NCI-H226 (cell line): ENCODE measurements at regions not wholly inside any gene's neighbourhood (a gene's known extent, or its start where the extent isn't known, plus 50 kb on each side); places are given as distances from the start of the nearest gene placed in this dataset.

ENCODE experiments used
- DNase-seq: peaks from one replicate; pipeline ENCODE4 v3.0.0-alpha.2; 2015

DNA sequence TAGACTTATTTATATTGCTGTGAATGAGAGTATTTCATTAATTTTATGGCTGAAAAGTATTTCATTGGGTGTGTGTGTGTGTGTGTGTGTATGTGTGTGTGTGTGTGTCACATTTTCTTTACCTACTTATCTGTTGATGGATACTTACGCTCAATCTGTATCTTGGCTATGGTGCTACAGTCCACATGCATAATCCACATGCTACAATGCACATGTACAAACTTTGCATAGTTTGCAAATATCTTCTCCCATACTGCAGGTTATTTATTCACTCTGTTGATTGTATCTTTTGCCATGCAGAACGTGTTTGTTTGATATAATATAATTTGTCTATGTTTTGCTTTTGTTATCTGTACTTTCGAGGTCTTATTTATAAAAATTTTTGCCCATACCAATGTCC lies 167.8 kb downstream of the RAB28 start:
- DNase-seq, result no peak

DNA sequence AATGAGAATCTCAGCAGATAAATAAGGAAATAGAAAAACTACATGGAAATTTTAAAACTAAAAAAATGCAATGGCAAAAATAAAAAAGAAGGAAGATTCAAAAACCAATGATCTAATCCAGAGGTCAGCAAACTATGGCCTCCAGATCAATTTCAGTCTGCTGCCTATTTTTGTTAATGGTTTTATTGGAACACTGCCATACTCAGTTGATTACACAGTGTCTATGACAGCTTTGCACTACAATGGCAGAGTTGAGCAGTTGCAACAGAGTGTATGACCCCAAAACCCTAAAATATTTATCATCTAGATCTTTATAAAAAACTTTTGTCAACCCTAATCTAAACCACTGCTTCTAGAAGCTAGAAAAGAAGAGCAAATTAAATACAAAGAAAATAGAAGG lies 170.3 kb downstream of the RAB28 start:
- no peak for DNase-seq

DNA sequence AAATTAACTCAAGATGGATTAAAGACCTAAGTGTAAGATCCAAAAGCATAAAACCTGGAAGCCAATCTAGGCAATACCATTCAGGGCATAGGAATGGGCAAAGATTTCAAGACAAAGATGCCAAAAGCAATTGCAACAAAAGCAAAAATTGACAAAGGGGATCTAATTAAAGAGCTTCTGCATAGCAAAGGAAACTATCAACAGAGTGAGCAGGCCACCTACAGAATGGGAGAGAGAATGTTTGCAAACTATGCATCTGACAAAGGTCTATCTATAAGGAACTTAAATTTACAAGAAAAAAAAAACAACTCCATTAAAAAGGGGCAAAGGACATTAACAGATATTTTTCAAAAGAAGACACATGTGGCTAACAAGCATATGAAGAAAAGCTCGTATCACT lies 171.9 kb downstream of the RAB28 start:
- DNase-seq, result no peak

DNA sequence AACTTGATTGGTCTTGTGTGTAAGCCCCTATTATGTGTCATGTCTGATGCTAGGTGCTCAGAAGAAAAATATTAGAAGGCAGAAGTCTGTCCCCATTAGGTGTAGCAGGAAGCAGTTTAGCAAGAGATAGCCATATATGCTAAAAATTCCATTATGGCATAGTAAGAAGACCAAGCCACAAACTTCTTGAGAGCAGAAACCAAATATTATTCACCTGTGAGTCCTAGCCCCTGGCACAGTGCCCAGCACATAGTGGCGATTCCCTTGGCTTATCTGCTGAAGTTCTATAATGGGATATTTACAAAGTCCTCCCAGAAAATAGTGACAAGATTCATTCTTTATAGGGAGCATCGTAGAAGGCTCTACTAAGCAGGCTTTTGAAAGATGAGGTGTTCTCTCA lies 174.4 kb downstream of the RAB28 start:
- no peak for DNase-seq

DNA sequence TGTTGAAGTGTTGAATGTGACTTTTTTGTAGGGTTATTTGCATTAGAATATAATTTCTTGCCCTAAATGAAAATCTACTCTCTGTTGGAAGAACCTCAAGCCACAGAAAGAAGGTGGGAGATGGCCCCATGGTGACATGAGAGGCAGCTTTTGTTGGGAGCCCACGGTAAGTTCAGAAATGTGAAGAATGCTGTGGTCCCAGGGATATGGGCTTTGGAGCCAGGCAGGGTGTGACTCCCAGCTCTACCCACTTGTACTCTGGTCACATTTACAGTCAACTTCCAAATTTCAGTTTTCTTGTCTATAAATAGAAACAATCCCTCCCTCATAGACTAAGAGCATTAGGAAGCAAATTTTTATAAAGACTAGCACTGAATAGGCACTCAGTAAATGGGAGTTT lies 177.8 kb downstream of the RAB28 start:
- no peak for DNase-seq

DNA sequence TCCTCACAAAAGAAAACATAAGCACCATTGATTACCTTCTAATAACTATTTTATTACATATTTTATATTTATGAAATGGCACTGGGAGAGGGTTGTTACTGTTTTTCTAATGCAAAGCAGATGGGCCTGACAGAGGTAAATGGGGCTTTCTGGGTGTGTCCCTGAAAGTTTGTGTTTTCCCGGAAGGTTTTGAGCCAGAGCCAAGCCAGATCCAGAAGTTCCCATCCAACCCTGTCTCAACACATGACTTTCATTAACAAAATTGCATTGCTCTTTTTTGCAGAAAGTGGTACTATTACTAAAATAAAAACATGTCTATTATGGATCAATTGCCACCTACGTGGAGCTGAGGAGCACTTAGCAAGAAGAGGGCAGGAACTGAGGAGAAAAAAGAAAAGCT lies 181.3 kb downstream of the RAB28 start:
- no peak for DNase-seq

DNA sequence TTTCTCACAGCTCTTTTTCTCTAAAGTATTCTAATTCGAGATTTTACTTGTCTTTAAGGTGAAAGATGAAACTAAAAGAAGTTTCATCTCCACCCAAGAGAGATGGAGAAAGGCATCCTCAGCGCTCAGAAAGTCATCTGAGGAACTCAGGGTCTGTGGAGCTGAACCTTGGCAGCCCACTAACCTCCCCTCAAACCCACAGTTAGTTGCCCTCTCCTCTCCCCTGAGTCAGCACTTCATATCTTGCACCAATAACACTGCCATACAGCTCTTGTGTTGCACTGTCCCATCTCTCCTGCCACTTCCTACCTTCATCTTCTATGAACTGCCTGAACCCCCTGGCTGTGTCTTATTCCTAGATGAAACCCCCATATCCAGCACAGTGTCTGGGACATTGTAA lies 184.8 kb downstream of the RAB28 start:
- DNase-seq, result no peak

DNA sequence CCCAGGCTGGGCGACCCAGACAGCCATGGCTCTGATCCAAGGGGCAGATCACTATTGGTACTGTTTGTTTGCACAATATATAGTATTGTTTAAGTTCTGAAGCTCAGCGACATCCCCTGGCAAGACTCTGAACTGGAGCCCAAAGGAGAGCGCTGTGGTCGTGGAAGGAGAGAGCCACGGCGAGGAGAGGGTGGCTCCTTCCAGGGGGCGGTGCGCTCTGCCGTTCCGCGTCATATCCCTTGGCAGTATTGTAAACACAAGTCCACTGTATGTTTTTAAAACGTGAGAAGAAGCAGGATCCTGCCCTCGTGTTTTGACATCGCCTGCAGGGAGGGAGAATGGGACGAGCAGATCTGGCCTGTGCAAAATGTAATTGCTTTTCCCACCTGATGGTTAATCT lies 185.5 kb downstream of the RAB28 start:
- no peak for DNase-seq

DNA sequence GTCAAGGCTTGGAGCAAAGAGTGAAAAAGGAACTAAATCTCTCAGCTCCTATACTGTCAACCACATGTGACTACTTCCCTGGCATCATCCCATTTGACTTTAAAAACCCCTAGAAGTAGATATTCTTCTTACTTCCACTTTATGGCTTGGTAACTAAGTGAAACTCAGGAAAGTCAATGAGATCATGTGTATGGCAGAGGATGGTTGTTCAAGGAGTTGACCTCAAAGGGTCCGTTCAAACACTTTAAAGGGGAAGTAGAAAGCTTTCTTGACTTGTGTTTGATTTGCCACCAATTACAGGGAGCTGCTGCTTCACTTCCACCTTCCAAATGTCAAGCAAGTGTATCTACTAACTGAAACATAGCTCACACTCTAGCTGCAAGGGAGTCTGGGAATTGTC lies 187.2 kb downstream of the RAB28 start:
- DNase-seq, result no peak

DNA sequence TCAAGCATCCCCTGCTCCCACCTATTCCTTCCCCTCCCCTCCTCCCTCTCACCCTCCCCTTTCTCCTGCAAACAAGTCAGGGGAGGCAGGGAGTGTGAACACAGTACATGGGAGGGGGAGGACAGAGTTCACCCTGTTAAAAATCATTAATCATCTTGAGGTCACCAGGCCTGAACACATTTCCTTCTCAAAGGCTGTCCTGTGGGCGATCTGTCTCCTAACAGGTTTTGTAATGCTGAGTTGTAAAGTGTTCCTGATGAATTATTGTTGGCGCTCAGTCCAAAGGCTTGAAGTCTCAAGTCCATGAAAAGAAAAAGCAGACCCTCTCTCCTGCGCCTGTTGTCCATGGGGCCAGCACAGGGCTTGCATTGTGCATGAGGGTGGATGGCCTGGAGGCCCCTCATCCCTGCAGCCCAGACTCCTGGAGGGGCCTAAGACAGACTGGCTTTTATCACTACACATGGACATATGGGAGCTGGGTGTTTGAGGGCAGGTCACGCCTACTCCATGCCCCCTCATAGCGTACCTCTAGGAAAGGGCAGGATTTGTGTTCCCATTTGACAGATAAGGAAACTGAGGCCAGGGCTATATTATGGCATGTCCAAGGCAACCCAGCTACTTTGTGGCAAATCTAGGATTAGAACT lies 189.1 kb downstream of the RAB28 start:
- no peak for DNase-seq

DNA sequence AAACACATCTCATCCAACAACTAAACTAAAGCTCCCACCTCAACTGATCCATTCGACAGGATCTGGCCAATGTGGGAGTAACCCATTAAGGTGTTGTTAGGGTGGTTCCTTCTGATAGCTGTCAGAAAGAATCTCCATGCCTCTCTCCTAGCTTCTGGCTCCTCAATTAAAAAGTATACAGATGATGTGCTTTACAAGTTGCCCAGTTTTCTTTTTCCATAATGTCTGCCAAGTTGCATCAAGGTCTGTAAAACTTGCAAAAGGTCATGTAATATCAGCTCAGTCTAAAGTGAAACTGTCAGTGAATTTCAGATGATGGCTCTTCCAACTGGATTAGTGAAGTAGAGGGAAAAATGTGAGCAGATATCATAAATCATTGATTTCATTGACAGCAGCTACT lies 191.8 kb downstream of the RAB28 start:
- no peak for DNase-seq

DNA sequence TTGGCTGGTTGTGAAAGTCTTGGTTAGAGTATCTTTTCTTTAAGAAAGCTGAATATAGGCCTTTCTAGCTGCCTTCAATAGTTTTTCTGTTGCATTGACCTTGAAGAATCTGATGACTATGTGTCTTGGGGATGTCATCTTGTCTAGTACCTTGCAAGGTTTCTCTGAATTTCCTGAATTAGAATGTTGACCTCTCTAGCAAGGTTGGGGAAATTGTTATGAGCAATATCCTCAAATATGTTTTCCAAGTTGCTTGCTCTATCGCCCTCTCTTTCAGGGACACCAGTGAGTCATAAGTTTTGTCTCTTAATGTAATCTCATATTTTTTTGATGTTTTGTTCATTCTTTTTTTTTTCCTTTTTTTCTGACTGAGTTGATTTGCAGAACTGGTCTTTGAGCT lies 194.7 kb downstream of the RAB28 start:
- DNase-seq, result peak; percentile 41

DNA sequence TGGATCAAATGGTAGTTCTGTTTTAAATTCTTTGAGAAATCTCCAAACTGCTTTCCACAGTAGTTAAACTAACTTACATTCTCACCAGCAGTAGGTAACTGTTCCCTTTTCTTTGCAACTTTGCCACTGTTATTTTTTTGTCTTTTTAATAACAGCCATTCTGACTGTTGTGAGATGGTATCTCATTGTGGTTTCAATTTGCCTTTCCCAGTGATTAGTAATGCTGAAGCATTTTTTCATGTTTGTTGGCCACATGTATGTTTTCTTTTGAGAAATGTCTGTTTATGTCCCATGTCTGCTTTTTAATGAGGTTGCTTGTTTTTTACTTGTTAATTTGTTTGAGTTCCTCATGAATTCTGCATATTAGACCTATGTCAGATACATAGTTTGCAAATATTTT lies 198.8 kb downstream of the RAB28 start:
- DNase-seq, result no peak

DNA sequence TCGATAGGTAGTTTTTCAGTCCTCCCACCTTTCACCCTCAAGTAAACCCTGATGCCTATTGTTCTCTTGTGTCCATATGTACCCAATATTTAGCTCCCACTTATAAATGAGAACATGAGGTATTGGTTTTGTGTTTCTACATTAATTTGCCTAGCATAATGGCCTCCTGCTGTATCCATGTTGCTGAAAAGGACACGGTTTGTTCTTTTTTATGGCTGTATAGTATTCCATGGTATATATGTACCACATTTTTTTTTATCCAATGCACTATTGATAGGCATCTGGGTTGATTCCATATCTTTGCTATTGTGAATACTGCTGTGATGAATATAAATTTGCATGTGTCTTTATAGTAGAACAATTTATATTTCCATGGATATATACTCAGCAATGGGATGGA lies 199.2 kb downstream of the RAB28 start:
- no peak for DNase-seq

DNA sequence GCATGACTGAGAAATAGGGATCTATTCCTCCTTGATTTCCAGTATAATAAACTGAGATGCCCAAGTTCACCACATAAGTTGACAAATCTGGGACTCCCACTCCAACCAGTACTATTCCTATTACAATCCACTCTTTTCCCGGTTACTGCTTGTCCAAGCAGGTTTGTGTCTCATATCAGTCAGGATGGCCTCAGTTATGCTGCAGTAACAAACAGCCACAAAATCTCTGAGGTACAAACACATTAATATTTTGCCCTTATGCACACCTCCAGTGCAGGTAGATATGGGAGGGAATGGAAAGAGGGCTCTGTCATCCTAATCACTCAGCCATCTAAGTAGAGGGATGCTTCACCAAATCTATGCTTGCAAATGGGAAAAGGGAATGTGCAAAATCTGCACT lies 207.8 kb downstream of the RAB28 start:
- DNase-seq, result no peak

DNA sequence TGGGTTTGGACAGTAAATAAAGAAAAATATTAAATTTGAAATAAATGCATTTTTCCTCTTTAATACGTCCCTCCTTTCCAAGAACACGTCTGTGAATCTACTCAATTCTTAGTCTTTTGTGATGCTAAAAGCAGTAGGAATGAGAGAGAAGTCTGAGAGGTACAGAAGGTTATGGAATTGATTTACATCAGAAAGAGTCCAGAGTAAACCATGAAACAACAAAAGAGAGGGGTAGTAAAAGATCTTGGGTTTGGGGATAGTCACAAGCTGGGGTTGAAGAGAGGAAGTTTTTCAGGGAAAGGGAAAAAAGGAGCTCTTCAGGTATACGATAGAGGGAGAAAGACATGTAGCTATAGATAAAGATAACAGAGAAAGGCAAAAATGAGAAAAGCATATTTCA lies 215.4 kb downstream of the RAB28 start:
- no peak for DNase-seq

DNA sequence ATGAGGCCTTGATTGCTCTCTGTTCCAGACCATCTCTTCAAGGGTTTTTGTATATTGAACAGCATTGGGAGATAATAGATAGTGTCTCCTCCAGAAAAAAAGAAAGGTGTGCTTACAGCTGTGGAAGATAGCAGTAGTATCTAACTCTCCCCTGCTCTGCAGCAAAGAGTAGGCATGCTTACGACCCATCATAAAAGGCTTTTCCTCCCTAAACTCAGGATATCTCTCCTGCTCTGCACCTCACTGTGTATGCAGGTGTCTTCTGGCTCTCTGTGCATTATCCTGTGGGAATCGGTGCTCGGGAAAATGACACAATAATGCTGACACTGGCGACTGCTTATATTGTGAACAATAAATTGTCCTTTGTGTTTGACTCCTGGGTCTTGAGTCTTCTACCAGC lies 216.0 kb downstream of the RAB28 start:
- DNase-seq, result no peak

DNA sequence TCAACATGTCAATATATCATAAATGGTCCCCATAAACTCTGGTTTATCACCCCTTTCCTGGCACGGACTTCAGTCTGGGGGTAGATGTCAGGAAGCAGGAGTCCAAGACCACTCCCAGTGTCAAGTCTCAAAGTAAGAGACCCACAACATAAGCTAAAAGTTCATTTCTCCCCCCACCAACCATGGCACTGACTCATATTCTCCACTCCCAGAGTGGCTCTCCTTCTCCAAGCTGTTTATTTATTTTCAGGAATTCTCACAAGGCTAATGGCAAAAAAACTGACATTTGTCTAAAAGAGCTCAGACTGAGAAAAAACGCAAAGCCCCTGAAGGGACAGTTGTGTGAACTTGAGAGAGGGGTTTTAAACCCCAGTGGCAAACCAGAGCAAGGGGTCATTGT lies 217.0 kb downstream of the RAB28 start:
- no peak for DNase-seq

DNA sequence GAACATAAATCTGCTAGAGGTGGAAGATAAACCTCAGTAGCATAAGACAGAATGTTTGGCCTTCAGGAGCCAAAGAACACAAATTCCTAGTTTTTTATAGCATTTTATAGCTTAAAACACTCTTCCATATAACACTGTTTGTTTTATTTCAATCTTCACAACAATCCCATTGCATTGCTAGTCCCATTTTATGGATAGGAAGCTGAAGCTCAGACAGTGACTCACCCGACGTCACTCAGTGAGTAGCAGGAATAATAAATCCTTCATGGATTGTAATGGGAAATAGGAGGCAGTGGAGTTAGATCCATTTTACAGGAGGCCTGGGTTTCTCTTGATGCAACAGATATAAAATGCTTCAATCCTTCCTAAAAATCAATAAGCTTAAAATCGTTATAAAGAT lies 217.5 kb downstream of the RAB28 start:
- DNase-seq, result no peak

DNA sequence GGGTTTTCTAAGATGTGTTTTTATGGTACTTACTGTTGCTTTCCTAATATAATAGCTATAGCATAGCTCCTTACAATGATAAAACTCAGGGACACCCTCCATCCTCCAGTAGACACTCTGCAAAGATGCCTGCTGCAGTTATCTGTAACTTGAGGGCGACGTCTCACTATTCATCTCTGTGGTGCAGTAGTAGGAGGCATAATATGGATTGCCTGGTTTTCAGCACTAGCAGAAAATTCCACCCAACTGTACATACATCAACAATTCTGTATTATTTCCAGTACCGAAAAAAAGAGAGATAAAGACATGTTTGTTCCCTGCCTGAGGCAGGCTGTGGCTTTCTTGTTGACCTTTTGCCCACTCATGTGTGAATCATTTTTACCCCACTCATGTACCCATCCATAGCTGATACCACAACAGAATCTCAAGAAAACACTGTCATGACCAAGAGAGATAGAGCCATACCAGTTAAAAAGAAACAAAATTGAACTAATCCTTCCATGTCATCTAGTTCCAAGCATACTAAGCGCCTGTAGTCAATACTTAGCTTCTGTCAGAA lies 220.1 kb downstream of the RAB28 start:
- peak; percentile 38 for DNase-seq

DNA sequence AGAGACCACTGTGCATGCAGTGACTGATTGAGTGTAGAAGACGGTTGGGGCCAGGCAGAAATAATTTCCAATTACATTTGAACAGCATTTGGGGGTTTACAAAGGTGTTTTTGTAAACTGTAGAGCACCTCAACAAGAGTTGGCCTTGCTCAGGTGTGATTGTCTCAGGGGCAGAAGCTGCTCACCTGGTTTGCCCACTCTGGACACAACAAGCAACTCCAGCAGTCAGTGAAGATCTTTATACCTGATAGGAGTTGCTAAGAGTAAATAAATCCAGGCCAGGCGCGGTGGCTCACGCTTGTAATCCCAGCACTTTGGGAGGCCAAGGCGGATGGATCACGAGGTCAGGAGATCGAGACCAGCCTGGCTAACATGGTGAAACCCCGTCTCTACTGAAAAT lies 221.3 kb downstream of the RAB28 start:
- DNase-seq, result no peak

DNA sequence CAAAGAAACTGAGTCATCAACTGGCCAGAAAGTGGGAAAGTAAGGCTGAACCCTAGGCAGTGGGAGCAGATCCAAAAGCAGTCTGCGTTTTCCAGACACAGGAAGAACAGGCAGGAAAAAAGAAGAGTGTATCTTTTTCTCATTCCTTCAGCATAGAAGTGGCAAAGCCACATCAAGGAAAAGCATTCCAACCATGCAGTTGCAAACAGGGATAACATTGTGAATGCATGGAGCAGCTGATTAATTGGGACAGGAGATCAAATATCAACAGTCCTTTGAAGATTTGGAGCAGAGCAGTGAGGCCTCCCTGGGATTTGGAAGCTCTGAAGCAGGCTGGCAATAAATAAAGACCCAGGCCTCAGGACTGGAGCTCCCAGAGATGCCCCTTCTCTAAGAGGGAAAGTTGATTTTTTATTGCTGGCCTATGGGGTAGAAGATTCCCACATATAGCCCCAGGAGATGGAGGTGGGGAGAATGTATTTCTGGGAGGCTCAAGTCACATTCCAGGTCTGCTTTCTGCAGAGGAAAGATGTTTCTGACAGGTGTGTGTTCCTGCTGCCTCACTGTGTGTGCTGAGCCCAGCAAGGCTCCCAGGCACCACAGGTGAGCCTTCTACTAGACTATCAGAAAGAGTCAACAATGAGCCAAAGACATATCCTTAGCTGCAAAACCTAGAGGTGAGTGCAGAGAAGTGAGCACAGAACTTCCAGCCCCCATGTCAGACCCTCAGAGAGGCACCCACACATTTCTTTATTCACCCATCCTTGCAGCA lies 222.5 kb downstream of the RAB28 start:
- DNase-seq, result no peak

DNA sequence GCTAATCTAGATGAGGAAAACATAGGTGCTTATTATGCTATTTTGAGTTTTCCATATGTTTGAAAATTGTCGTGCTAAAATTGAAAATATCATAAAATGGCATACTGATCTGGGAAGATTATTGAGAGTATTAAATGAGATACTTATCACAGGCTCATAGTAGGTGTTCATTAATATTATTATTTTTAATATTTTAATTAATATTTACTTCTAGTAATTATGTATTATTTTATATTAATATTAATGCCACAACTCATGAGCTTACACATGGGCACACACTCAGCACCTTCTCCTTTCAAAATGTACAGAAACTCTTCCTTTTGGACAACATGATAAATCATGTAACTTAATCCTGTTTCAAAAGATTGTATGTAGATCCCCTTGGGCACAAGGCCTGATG lies 223.6 kb downstream of the RAB28 start:
- DNase-seq, result no peak

DNA sequence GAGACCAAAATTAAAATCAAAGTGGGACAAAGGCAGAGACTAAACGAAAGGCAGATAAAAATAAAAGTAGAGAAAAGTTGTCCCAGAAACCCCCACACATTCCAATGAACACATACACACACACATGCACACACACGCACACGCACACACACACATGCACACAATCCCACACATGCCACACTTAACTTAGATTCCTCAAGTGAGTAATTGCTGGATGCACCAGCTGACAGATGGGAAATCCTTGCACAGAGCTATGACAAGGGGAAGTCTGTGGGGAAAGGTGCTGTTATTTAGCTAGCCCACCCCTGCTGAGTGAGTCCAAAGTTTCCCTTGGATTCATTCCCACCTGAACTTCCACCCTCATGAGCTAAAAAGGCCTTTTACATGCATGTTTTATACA lies 233.9 kb downstream of the RAB28 start:
- DNase-seq, result no peak
